Skeletal muscle satellite cell (primary cell): ENCODE measurements at regions not wholly inside any gene's neighbourhood (a gene's known extent, or its start where the extent isn't known, plus 50 kb on each side); places are given as distances from the start of the nearest gene placed in this dataset. TPM values are rescaled to one million over a fixed set of nuclear protein-coding genes. Genes with fewer than 3 reads are reported as not detected.

ENCODE experiments used
- small RNA-seq: library from RNA; depleted of rRNA; stranded (forward); fragments of <200 nt; gene quantifications from one replicate; pipeline ENCODE3, GENCODE V24; 2012

Small RNA genes in the stretch of these regions (small RNA-seq; reads per million reads assigned to genes)
- gene MIR4261, result not detected
